SK-N-SH (cell line): ENCODE measurements at regions not wholly inside any gene's neighbourhood (a gene's known extent, or its start where the extent isn't known, plus 50 kb on each side); places are given as distances from the start of the nearest gene placed in this dataset.

Source experiments
- CTCF ChIA-PET: fragments of 300-600, 350-600 bp; formaldehyde crosslinking; extraction: SDS; loops from one replicate; lab custom pipeline; 2021; lab: Yijun Ruan, JAX
- POLR2A ChIA-PET: fragments of 350-600 bp; sonication (Branson Sonifier 250); formaldehyde crosslinking; extraction: SDS; loops from one replicate; lab custom pipeline; 2020; ENCODE audit warnings: antibody characterized with exemption, inconsistent platforms; lab: Yijun Ruan, JAX
- DNase-seq: peaks from one replicate; pipeline ENCODE4 v3.0.0; 2012
- H2AFZ ChIP-seq: fragments of 200-600 bp; sonication (generic); 2 replicates; pipeline ENCODE4 v1.8.1; 2016; ENCODE audit warnings: antibody characterized with exemption, mild to moderate bottlenecking, low read depth
- H3F3A ChIP-seq: fragments of 200-600 bp; sonication (generic); replicated peaks from 2 replicates; pipeline ENCODE3; 2016; ENCODE audit warnings: antibody characterized with exemption, mild to moderate bottlenecking; ENCODE audit not compliant: insufficient read depth
- H3K27ac ChIP-seq, 2 experiments: fragments of 200-500 bp in 1 of 2; fragments of 200-600 bp in 1 of 2; sonication (Bioruptor generic) in 1 of 2; sonication (generic), shearing (Covaris generic) in 1 of 2; 2 replicates each; pipeline versions ENCODE4 v1.5.1 to v1.6.1; 2014 to 2016; ENCODE audit warnings: low read depth in 2 of 2, inconsistent platforms in 1 of 2, low read length in 1 of 2, mild to moderate bottlenecking in 1 of 2, mixed read lengths in 1 of 2
- H3K27me3 ChIP-seq: fragments of 200-600 bp; sonication (generic), shearing (Covaris generic); 2 replicates; pipeline ENCODE4 v1.6.1; 2016; ENCODE audit warnings: mixed run types; ENCODE audit not compliant: insufficient read depth
- H3K36me3 ChIP-seq, 2 experiments: fragments of 200-500 bp in 1 of 2; fragments of 200-600 bp in 1 of 2; sonication (Bioruptor generic) in 1 of 2; sonication (generic) in 1 of 2; replicated peaks in 1 of 2; 2 replicates each; pipeline versions ENCODE3 to v1.5.1; 2014 to 2016; ENCODE audit warnings: low read length in 1 of 2, mild to moderate bottlenecking in 1 of 2; ENCODE audit not compliant: insufficient read depth in 2 of 2, control insufficient read depth in 1 of 2
- H3K4me1 ChIP-seq, 2 experiments: fragments of 200-500 bp in 1 of 2; fragments of 200-600 bp in 1 of 2; sonication (Bioruptor generic) in 1 of 2; sonication (generic), shearing (Covaris generic) in 1 of 2; 2 replicates each; pipeline versions ENCODE4 v1.5.1 to v1.6.1; 2014 to 2016; ENCODE audit warnings: low read depth in 1 of 2, low read length in 1 of 2, mixed run types in 1 of 2; ENCODE audit not compliant: insufficient read depth in 2 of 2, control insufficient read depth in 1 of 2
- H3K4me2 ChIP-seq: fragments of 200-600 bp; sonication (generic), shearing (Covaris generic); 2 replicates; pipeline ENCODE4 v1.6.1; 2017; ENCODE audit warnings: mixed run types
- H3K4me3 ChIP-seq, 2 experiments: fragments of 200-500 bp in 1 of 2; fragments of 200-600 bp in 1 of 2; sonication (Bioruptor generic) in 1 of 2; sonication (generic), shearing (Covaris generic) in 1 of 2; 2 replicates each; pipeline versions ENCODE4 v1.5.1 to v1.8.1; 2014 to 2016; ENCODE audit warnings: low read depth in 2 of 2, inconsistent platforms in 1 of 2, low read length in 1 of 2, mild to moderate bottlenecking in 1 of 2, mixed read lengths in 1 of 2, moderate library complexity in 1 of 2
- H3K79me2 ChIP-seq: fragments of 200-600 bp; sonication (generic); 2 replicates; pipeline ENCODE4 v1.8.1; 2017; ENCODE audit warnings: mild to moderate bottlenecking; ENCODE audit not compliant: insufficient read depth
- H3K9ac ChIP-seq: fragments of 200-600 bp; sonication (generic); 2 replicates; pipeline ENCODE4 v1.6.1; 2017; ENCODE audit warnings: mixed run types
- H3K9me2 ChIP-seq: fragments of 200-600 bp; sonication (generic); 2 replicates; pipeline ENCODE4 v1.6.1; 2017; ENCODE audit warnings: mixed run types
- H3K9me3 ChIP-seq: fragments of 200-600 bp; sonication (generic); 2 replicates; pipeline ENCODE4 v1.6.1; 2017; ENCODE audit warnings: mixed run types, mild to moderate bottlenecking, moderate library complexity
- H4K20me1 ChIP-seq: fragments of 200-600 bp; sonication (generic); 2 replicates; pipeline ENCODE4 v1.6.1; 2017; ENCODE audit warnings: mild to moderate bottlenecking, mixed run types; ENCODE audit not compliant: insufficient read depth
- ELF1 ChIP-seq: IDR thresholded peaks from 2 replicates; pipeline ENCODE4 v1.4.0; 2012
- FOSL2 ChIP-seq: IDR thresholded peaks from 2 replicates; pipeline ENCODE4 v1.4.0; 2012; ENCODE audit warnings: low read depth, mild to moderate bottlenecking, moderate library complexity, borderline replicate concordance
- FOXM1 ChIP-seq: IDR thresholded peaks from 2 replicates; pipeline ENCODE4 v1.4.0; 2012; ENCODE audit warnings: low read depth, mild to moderate bottlenecking
- JUND ChIP-seq: IDR thresholded peaks from 2 replicates; pipeline ENCODE4 v1.4.0; 2012
- RXRA ChIP-seq: IDR thresholded peaks from 2 replicates; pipeline ENCODE4 v1.4.0; 2012; ENCODE audit warnings: low read depth, mild to moderate bottlenecking, borderline replicate concordance
- SIN3A ChIP-seq: IDR thresholded peaks from 2 replicates; pipeline ENCODE4 v1.6.1; 2012; ENCODE audit warnings: low read depth, mild to moderate bottlenecking, low read length, moderate library complexity, borderline replicate concordance
- SMC3 ChIP-seq: IDR thresholded peaks from 2 replicates; pipeline ENCODE4 v1.6.1; 2012; ENCODE audit warnings: low read depth, low read length, improper control_type of control experiment
- WGBS: methylation state at CpG from one replicate; pipeline ENCODE4 v1.1.6; 2017; ENCODE audit warnings: low lambda C conversion rate; 5-methylcytosine and 5-hydroxymethylcytosine counted together
- TF ChIP-seq, protein P1 (sequence below): IDR thresholded peaks from 2 replicates; pipeline ENCODE4 v1.4.0; 2012; ENCODE audit warnings: low read depth, borderline replicate concordance
- TF ChIP-seq, protein P2 (sequence below): fragments of 200-600 bp; sonication (generic); IDR thresholded peaks from 2 replicates; pipeline ENCODE4 v1.6.1; 2017; ENCODE audit warnings: antibody characterized with exemption, mild to moderate bottlenecking, moderate library complexity

DNA sequence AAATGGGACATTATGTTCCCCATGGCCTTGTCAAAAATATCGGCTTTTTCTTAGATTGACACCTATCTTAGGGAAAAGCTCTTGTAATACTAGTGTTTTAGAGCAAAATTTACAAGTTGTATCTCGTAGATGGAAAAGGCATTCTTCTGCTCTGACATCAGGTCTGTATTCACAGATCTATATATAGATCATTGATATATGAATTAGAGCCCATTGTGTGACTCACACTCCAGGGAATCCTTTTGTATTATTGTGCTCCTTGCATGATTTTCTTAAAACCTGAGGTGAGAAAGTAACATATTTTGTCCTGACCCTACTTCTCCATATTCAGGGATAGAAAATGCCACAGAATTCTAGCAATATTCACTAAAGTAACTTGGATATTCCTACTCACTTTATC, 1160.8 kb upstream of the B3GALT2 start:
- no peaks in the 10 kb centered on the region for H3K27me3 ChIP-seq
- no peak overlapping the region for H2AFZ ChIP-seq
- ChIA-PET POLR2A (no interaction called here), CTCF (interaction anchor here (0.6 kb wide), 1 partner anchor 475 kb away, joined by 3 read pairs; no protein-coding TSS in a partner anchor)
- no peaks in the 10 kb centered on the region; a peak in 1 of 4 replicates for H3K4me1 ChIP-seq
- no peak overlapping the region for H3K9ac ChIP-seq
- H3K79me2 ChIP-seq: no peaks in the 10 kb centered on the region
- H3K27ac ChIP-seq: no peak overlapping the region
- no peaks in the 10 kb centered on the region for H3K36me3 ChIP-seq
- H3K9me2 ChIP-seq: no peaks in the 10 kb centered on the region
- TF ChIP-seq ELF1: no peak
- TF ChIP-seq, protein P1, sequence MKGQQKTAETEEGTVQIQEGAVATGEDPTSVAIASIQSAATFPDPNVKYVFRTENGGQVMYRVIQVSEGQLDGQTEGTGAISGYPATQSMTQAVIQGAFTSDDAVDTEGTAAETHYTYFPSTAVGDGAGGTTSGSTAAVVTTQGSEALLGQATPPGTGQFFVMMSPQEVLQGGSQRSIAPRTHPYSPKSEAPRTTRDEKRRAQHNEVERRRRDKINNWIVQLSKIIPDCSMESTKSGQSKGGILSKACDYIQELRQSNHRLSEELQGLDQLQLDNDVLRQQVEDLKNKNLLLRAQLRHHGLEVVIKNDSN: no peak
- no peaks in the 10 kb centered on the region for H3F3A ChIP-seq
- H3K9me3 ChIP-seq: no peaks in the 10 kb centered on the region
- no peak overlapping the region for H3K4me3 ChIP-seq
- no peak for DNase-seq
- H4K20me1 ChIP-seq: no peaks in the 10 kb centered on the region
- H3K4me2 ChIP-seq: no peak overlapping the region
- 31% methylated on average over 2 of the region's 2 CpGs for WGBS

DNA sequence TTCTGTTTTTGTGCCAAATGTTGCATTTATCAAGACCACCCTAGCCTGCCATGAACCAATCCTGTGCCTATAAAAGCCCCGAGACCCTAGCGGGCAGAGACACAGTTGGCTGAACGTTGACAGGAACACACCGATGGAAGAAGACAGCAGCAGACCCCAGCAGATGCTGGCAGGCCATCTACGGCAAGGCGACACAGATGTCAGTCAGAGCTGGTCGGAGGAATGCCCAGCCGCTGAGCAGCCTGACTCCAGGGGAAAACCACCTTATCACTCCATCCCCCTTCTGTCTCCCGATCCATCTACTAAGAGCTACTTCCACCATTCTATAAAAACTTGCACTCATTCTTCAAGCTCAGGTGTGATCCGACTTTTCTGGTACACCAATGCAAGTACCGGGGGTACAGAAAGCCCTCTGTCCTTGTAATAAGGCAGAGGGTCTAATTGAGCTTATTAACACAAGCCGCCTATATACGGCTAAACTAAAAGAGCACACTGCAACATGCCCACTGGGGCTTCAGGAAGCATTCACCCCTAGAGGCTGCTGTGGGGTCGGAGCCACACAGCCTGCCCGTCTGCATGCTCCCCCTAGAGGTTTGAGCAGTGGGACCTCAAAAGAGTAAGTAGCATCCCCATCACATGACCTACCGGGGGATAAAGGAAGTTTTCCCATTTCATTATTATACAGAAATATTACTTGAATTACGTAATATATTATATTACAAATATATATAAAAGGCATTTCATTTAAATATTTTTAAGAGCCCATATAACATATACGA, 1156.3 kb upstream of the B3GALT2 start:
- Histone ChIP-seq H3K4me2 (no peak overlapping the region), H3K9me3 (no peaks in the 10 kb centered on the region), H3K9me2 (no peaks in the 10 kb centered on the region), H3K36me3 (no peaks in the 10 kb centered on the region), H3F3A (no peaks in the 10 kb centered on the region), H3K4me3 (no peak overlapping the region), H3K79me2 (no peaks in the 10 kb centered on the region), H3K4me1 (peaks cover 0 to 3% of the 10 kb centered on the region in 2 experiments; a peak in 1 of 4 replicates), H3K27me3 (no peaks in the 10 kb centered on the region), H2AFZ (no peak overlapping the region), H3K27ac (no peak overlapping the region), H4K20me1 (no peaks in the 10 kb centered on the region), H3K9ac (no peak overlapping the region)
- WGBS: 57% methylated on average over 16 of the region's 18 CpGs
- CTCF ChIA-PET: no interaction called here
- POLR2A ChIA-PET: no interaction called here
- no peak for DNase-seq
- TF ChIP-seq, protein P2, sequence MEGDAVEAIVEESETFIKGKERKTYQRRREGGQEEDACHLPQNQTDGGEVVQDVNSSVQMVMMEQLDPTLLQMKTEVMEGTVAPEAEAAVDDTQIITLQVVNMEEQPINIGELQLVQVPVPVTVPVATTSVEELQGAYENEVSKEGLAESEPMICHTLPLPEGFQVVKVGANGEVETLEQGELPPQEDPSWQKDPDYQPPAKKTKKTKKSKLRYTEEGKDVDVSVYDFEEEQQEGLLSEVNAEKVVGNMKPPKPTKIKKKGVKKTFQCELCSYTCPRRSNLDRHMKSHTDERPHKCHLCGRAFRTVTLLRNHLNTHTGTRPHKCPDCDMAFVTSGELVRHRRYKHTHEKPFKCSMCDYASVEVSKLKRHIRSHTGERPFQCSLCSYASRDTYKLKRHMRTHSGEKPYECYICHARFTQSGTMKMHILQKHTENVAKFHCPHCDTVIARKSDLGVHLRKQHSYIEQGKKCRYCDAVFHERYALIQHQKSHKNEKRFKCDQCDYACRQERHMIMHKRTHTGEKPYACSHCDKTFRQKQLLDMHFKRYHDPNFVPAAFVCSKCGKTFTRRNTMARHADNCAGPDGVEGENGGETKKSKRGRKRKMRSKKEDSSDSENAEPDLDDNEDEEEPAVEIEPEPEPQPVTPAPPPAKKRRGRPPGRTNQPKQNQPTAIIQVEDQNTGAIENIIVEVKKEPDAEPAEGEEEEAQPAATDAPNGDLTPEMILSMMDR: peak; percentile 23; the same call in 1 of the 2 replicates
- TF ChIP-seq FOXM1 (no peak), SMC3 (no peak), RXRA (no peak), FOSL2 (no peak), SIN3A (no peak), JUND (no peak)
